T-helper 9 cell (primary cell): ENCODE measurements at regions not wholly inside any gene's neighbourhood (a gene's known extent, or its start where the extent isn't known, plus 50 kb on each side); places are given as distances from the start of the nearest gene placed in this dataset.
"Not testable (repeated sequence)": the region's sequence is repeated elsewhere in the genome, so short reads cannot be mapped to it uniquely, and the experiment has no call there.

Experiments
- DNase-seq: peaks from one replicate; pipeline ENCODE4 v3.0.0-alpha.2; 2020

- no peak for DNase-seq
Measured at GRCh38 chr9:81424431-81424830, 264.9 kb downstream of the TLE1 start.

- DNase-seq = no peak
Measured at GRCh38 chr9:81423589-81424326, 265.6 kb downstream of the TLE1 start.

GRCh38 chr9:81421090-81421489 is 268.3 kb downstream of the TLE1 start:
- not testable (repeated sequence) for DNase-seq

GRCh38 chr9:81420024-81420423 is 269.3 kb downstream of the TLE1 start:
- DNase-seq = no peak

- no peak for DNase-seq
Measured at GRCh38 chr9:81417941-81418340, 271.4 kb downstream of the TLE1 start.

GRCh38 chr9:81417299-81417675 is 272.1 kb downstream of the TLE1 start:
- no peak for DNase-seq

GRCh38 chr9:81416476-81417298 is 272.7 kb downstream of the TLE1 start:
- DNase-seq = no peak

GRCh38 chr9:81414836-81415235 is 274.5 kb downstream of the TLE1 start:
- no peak for DNase-seq

GRCh38 chr9:81411961-81412360 is 277.4 kb downstream of the TLE1 start:
- no peak for DNase-seq

- no peak for DNase-seq
Measured at GRCh38 chr9:81410201-81410600, 279.1 kb downstream of the TLE1 start.

- no peak for DNase-seq
Measured at GRCh38 chr9:81408951-81409350, 280.4 kb downstream of the TLE1 start.

GRCh38 chr9:81404931-81405598 is 284.3 kb downstream of the TLE1 start:
- no peak for DNase-seq

- no peak for DNase-seq
Measured at GRCh38 chr9:81397481-81398381, 291.6 kb downstream of the TLE1 start.

- no peak for DNase-seq
Measured at GRCh38 chr9:81396528-81396927, 292.8 kb downstream of the TLE1 start.

- DNase-seq = no peak
Measured at GRCh38 chr9:81395676-81396054, 293.7 kb downstream of the TLE1 start.

GRCh38 chr9:81394881-81395675 is 294.3 kb downstream of the TLE1 start:
- no peak for DNase-seq

GRCh38 chr9:81393985-81394811 is 295.1 kb downstream of the TLE1 start:
- no peak for DNase-seq

GRCh38 chr9:81391457-81391825 is 297.9 kb downstream of the TLE1 start:
- DNase-seq = no peak

- no peak for DNase-seq
Measured at GRCh38 chr9:81390792-81391456, 298.4 kb downstream of the TLE1 start.

GRCh38 chr9:81389569-81389993 is 299.8 kb downstream of the TLE1 start:
- DNase-seq = no peak
